K562 (cell line): ENCODE measurements at regions not wholly inside any gene's neighbourhood (a gene's known extent, or its start where the extent isn't known, plus 50 kb on each side); places are given as distances from the start of the nearest gene placed in this dataset.

Experiments used
- CC2D1A ChIP-seq: fragments of 450-650 bp; IDR thresholded peaks from 2 replicates; pipeline ENCODE4 v1.6.1; 2017; ENCODE audit warnings: mild to moderate bottlenecking
- CCAR2 ChIP-seq: fragments of 200-400 bp; formaldehyde crosslinking; IDR thresholded peaks from 2 replicates; pipeline ENCODE4 v1.6.1; 2017; ENCODE audit warnings: mild to moderate bottlenecking, low read depth, low read length
- CHCHD3 ChIP-seq: fragments of 250-450 bp; sonication (Bioruptor Pico); IDR thresholded peaks from 2 replicates; pipeline ENCODE4 v2.1.2; 2022; ENCODE audit warnings: mild to moderate bottlenecking
- CREBBP ChIP-seq: IDR thresholded peaks from one replicate; pipeline ENCODE4 v1.6.1; 2012; ENCODE audit warnings: low read depth, mild to moderate bottlenecking, control low read depth, inconsistent platforms, low read length
- CREM ChIP-seq: IDR thresholded peaks from 2 replicates; pipeline ENCODE4 v1.6.1; 2014; ENCODE audit warnings: antibody characterized with exemption, low read depth
- EP300 ChIP-seq: IDR thresholded peaks from 2 replicates; pipeline ENCODE4 v1.6.1; 2012; ENCODE audit warnings: low read length, improper control_type of control experiment
- FOXA1 ChIP-seq: fragments of 450-650 bp; IDR thresholded peaks from 2 replicates; pipeline ENCODE4 v1.6.1; 2016; ENCODE audit warnings: mild to moderate bottlenecking, borderline replicate concordance
- GATAD2A ChIP-seq: fragments of 450-650 bp; IDR thresholded peaks from 2 replicates; pipeline ENCODE4 v1.6.1; 2017
- HEY1 ChIP-seq: fragments of 250-450 bp; sonication (Bioruptor Pico); IDR thresholded peaks from 2 replicates; pipeline ENCODE4 v1.5.0; 2020; ENCODE audit warnings: mild to moderate bottlenecking, moderate library complexity, borderline replicate concordance
- KLF10 ChIP-seq: fragments of 250-450 bp; sonication (Bioruptor Pico); IDR thresholded peaks from 2 replicates; pipeline ENCODE4 v1.6.1; 2021; ENCODE audit warnings: matching md5 sums
- MAZ ChIP-seq, 2 experiments: fragments of 450-650 bp in 1 of 2; sonication (generic) in 1 of 2; formaldehyde crosslinking; IDR thresholded peaks in 1 of 2; conservative IDR thresholded peaks in 1 of 2; 2 replicates each; pipeline versions ENCODE4 v1.4.0 to v1.5.0; 2020; ENCODE audit warnings: mild to moderate bottlenecking in 1 of 2, missing genetic modification reagents in 1 of 2
- MTA2 ChIP-seq: fragments of 450-650 bp; IDR thresholded peaks from 2 replicates; pipeline ENCODE4 v1.6.1; 2016; ENCODE audit warnings: low read depth
- RREB1 ChIP-seq: fragments of 250-450 bp; sonication (Bioruptor Pico); IDR thresholded peaks from 2 replicates; pipeline ENCODE4 v1.4.0; 2020
- SP1 ChIP-seq: sonication (generic); formaldehyde crosslinking; IDR thresholded peaks from 2 replicates; pipeline ENCODE4 v1.8.1; 2022; ENCODE audit warnings: mild to moderate bottlenecking, missing genetic modification reagents
- TSC22D4 ChIP-seq: fragments of 450-650 bp; IDR thresholded peaks from 2 replicates; pipeline ENCODE4 v1.6.1; 2016; ENCODE audit warnings: missing genetic modification characterization, missing biosample characterization, control low read depth
- ZBED1 ChIP-seq: IDR thresholded peaks from 2 replicates; pipeline ENCODE4 v1.6.1; 2014
- ZNF311 ChIP-seq: fragments of 250-450 bp; sonication (Bioruptor Pico); IDR thresholded peaks from 2 replicates; pipeline ENCODE4 v1.4.0; 2020; ENCODE audit warnings: mild to moderate bottlenecking, moderate library complexity
- ZNF316 ChIP-seq: fragments of 450-650 bp; IDR thresholded peaks from 2 replicates; pipeline ENCODE4 v1.6.1; 2016
- TF ChIP-seq, protein P1 (sequence below): fragments of 250-450 bp; sonication (Bioruptor Pico); IDR thresholded peaks from 2 replicates; pipeline ENCODE4 v1.5.0; 2020; ENCODE audit warnings: mild to moderate bottlenecking
- TF ChIP-seq, protein P2 (sequence below): fragments of 450-650 bp; IDR thresholded peaks from 2 replicates; pipeline ENCODE4 v1.6.1; 2016; ENCODE audit warnings: low read depth, mild to moderate bottlenecking, moderate library complexity
- TF ChIP-seq, protein P3 (sequence below): IDR thresholded peaks from 2 replicates; pipeline ENCODE4 v1.6.1; 2014; ENCODE audit warnings: antibody characterized with exemption

DNA sequence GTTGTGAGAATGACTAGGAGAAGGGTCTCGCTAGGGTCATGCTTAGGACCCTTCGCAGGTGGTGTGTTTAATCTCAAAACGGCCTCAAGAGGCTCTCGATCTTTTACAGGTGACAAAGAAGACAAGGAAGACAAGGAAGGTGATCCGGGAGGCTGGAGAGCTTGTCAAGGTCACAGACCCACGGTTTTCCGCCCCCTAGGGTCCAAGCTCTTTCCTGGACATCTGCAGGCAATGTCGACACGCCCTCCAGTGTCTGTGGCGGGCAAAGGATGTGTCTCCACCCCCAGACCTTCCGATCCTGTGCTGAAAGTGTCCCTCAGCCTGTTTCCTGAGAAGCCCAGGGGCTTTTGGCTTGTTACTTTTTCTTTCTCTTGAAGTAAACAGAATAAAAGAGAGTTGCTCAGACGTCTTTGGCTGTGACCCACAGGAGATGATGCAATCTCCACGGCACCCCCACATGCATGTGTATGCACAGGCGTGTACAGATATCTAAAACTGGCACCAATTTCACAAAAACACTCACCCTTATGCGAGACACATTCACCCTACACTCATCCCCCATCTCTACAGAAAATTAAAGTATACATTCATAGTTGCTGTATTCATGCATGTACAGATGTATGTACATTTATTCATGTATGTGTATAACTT, 108.8 kb downstream of the KLF13 start (continued):
- TF ChIP-seq TSC22D4 (tag) = no peak
- no peak for TF ChIP-seq GATAD2A
- no peak for TF ChIP-seq ZNF316
- no peak for TF ChIP-seq CCAR2
- TF ChIP-seq ZNF311 (CRISPR knock-in tag) = no peak
- TF ChIP-seq, protein P1, sequence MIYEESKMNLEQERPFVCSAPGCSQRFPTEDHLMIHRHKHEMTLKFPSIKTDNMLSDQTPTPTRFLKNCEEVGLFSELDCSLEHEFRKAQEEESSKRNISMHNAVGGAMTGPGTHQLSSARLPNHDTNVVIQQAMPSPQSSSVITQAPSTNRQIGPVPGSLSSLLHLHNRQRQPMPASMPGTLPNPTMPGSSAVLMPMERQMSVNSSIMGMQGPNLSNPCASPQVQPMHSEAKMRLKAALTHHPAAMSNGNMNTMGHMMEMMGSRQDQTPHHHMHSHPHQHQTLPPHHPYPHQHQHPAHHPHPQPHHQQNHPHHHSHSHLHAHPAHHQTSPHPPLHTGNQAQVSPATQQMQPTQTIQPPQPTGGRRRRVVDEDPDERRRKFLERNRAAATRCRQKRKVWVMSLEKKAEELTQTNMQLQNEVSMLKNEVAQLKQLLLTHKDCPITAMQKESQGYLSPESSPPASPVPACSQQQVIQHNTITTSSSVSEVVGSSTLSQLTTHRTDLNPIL (CRISPR knock-in tag) = no peak
- no peak for TF ChIP-seq SP1 (CRISPR knock-in tag)
- peak in 1 of 2 experiments; percentile 53; a peak in 1 of 4 replicates for TF ChIP-seq MAZ (CRISPR knock-in tag; conservative IDR thresholded peaks at IDR 0.05 in 1 of 2, IDR thresholded peaks at IDR 0.05 in 1 of 2)
- 0 out of 2 replicates have a peak, but pooled peaks have one; percentile 38 for TF ChIP-seq CC2D1A
- TF ChIP-seq, protein P2, sequence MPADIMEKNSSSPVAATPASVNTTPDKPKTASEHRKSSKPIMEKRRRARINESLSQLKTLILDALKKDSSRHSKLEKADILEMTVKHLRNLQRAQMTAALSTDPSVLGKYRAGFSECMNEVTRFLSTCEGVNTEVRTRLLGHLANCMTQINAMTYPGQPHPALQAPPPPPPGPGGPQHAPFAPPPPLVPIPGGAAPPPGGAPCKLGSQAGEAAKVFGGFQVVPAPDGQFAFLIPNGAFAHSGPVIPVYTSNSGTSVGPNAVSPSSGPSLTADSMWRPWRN = no peak
- no peak for TF ChIP-seq RREB1 (CRISPR knock-in tag)
- no peak for TF ChIP-seq EP300
- TF ChIP-seq ZBED1 = no peak
- TF ChIP-seq, protein P3, sequence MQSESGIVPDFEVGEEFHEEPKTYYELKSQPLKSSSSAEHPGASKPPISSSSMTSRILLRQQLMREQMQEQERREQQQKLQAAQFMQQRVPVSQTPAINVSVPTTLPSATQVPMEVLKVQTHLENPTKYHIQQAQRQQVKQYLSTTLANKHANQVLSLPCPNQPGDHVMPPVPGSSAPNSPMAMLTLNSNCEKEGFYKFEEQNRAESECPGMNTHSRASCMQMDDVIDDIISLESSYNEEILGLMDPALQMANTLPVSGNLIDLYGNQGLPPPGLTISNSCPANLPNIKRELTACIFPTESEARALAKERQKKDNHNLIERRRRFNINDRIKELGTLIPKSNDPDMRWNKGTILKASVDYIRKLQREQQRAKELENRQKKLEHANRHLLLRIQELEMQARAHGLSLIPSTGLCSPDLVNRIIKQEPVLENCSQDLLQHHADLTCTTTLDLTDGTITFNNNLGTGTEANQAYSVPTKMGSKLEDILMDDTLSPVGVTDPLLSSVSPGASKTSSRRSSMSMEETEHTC = no peak
- TF ChIP-seq CHCHD3 = no peak
- no peak for TF ChIP-seq KLF10 (CRISPR knock-in tag)
- TF ChIP-seq HEY1 = no peak
- 0 out of 2 replicates have a peak, but pooled peaks have one; percentile 35 for TF ChIP-seq CREM
- TF ChIP-seq FOXA1 = no peak
- TF ChIP-seq CREBBP = no peak
- no peak for TF ChIP-seq MTA2
